22Rv1 (cell line): ENCODE measurements at regions not wholly inside any gene's neighbourhood (a gene's known extent, or its start where the extent isn't known, plus 50 kb on each side); places are given as distances from the start of the nearest gene placed in this dataset.

Experiments used
- ZFX ChIP-seq: fragments of 450-650 bp; IDR thresholded peaks from 2 replicates; pipeline ENCODE4 v1.6.1; 2017; ENCODE audit warnings: antibody characterized with exemption, borderline replicate concordance
- TF ChIP-seq, protein P1 (sequence below): fragments of 450-650 bp; IDR thresholded peaks from 2 replicates; pipeline ENCODE4 v1.5.1; 2017; ENCODE audit warnings: mild to moderate bottlenecking

DNA sequence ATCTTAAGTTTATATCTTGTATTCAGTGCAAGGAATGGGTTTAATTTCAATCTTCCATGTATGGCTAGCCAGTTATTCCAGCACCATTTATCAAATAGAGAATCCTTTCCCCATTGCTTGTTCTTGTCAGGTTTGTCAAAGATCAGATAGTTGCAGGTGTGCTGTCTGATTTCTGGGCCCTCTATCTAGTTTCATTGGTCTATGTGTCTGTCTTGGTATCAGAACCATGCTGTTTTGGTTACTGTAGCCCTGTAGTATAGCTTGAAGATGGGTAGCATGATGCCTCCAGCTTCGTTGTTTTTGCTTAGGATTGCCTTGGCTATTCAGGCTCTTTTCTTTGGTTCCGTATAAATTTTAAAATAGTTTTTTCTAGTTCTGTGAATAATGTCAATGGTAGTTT is 200.0 kb downstream of the MANEA start:
- TF ChIP-seq, protein P1, sequence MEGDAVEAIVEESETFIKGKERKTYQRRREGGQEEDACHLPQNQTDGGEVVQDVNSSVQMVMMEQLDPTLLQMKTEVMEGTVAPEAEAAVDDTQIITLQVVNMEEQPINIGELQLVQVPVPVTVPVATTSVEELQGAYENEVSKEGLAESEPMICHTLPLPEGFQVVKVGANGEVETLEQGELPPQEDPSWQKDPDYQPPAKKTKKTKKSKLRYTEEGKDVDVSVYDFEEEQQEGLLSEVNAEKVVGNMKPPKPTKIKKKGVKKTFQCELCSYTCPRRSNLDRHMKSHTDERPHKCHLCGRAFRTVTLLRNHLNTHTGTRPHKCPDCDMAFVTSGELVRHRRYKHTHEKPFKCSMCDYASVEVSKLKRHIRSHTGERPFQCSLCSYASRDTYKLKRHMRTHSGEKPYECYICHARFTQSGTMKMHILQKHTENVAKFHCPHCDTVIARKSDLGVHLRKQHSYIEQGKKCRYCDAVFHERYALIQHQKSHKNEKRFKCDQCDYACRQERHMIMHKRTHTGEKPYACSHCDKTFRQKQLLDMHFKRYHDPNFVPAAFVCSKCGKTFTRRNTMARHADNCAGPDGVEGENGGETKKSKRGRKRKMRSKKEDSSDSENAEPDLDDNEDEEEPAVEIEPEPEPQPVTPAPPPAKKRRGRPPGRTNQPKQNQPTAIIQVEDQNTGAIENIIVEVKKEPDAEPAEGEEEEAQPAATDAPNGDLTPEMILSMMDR: no peak
- no peak for TF ChIP-seq ZFX
